Brain microvascular endothelial cell (primary cell): ENCODE measurements at regions not wholly inside any gene's neighbourhood (a gene's known extent, or its start where the extent isn't known, plus 50 kb on each side); places are given as distances from the start of the nearest gene placed in this dataset.

Source experiments
- DNase-seq: peaks from one replicate; pipeline ENCODE4 v3.0.0-alpha.2; 2020
- H3K27ac ChIP-seq: fragments of 250-450 bp; sonication (Bioruptor Pico); 2 replicates; pipeline ENCODE4 v1.5.1; 2020; ENCODE audit warnings: mild to moderate bottlenecking, moderate library complexity
- H3K27me3 ChIP-seq: fragments of 250-450 bp; sonication (Bioruptor Pico); replicated peaks from 2 replicates; pipeline ENCODE4 v1.5.1; 2020; ENCODE audit warnings: mild to moderate bottlenecking
- H3K36me3 ChIP-seq: fragments of 250-450 bp; sonication (Bioruptor Pico); replicated peaks from 2 replicates; pipeline ENCODE4 v1.5.1; 2020; ENCODE audit warnings: mild to moderate bottlenecking
- H3K4me3 ChIP-seq: 2 replicates; pipeline ENCODE4 v1.5.1; 2011; ENCODE audit warnings: low read depth, mild to moderate bottlenecking, control low read depth, low read length, moderate library complexity
- CTCF ChIP-seq: IDR thresholded peaks from 2 replicates; pipeline ENCODE4 v1.5.1; 2011; ENCODE audit warnings: low read depth, mild to moderate bottlenecking, moderate library complexity, low read length, control low read depth, inconsistent platforms; ENCODE audit errors: missing control alignments
- in situ Hi-C: cut with HindIII; loops from 2 replicates; pipeline ENCODE4 v1.10.0; 2017; ENCODE audit warnings: low sequenced_read_pairs, low pct_ligation_motif_present

GRCh38 chr1:178620584-178621475, 104.2 kb upstream of the RALGPS2 start:
- Histone ChIP-seq H3K36me3 (no peaks in the 10 kb centered on the region), H3K27ac (no peak overlapping the region), H3K4me3 (no peak overlapping the region), H3K27me3 (no peaks in the 10 kb centered on the region)
- in situ Hi-C loops, result no loop called here
- DNase-seq, result no peak
- TF ChIP-seq CTCF, result no peak

GRCh38 chr1:178621822-178622221, 103.2 kb upstream of the RALGPS2 start:
- no peak overlapping the region for H3K27ac ChIP-seq
- TF ChIP-seq CTCF, result no peak
- no peak for DNase-seq
- H3K4me3 ChIP-seq, result no peak overlapping the region
- no peaks in the 10 kb centered on the region for H3K27me3 ChIP-seq
- in situ Hi-C loops, result no loop called here
- H3K36me3 ChIP-seq, result no peaks in the 10 kb centered on the region

GRCh38 chr1:178625695-178626094, 99.3 kb upstream of the RALGPS2 start:
- H3K4me3 ChIP-seq, result no peak overlapping the region
- H3K36me3 ChIP-seq, result no peaks in the 10 kb centered on the region
- in situ Hi-C loops, result no loop called here
- H3K27me3 ChIP-seq, result no peaks in the 10 kb centered on the region
- no peak for DNase-seq
- no peak overlapping the region for H3K27ac ChIP-seq
- no peak for TF ChIP-seq CTCF

GRCh38 chr1:178627037-178627436, 98.0 kb upstream of the RALGPS2 start:
- in situ Hi-C loops, result no loop called here
- Histone ChIP-seq H3K36me3 (no peaks in the 10 kb centered on the region), H3K4me3 (no peak overlapping the region), H3K27ac (no peak overlapping the region), H3K27me3 (no peaks in the 10 kb centered on the region)
- TF ChIP-seq CTCF, result no peak
- DNase-seq, result no peak

- TF ChIP-seq CTCF, result no peak
- in situ Hi-C loops, result no loop called here
- Histone ChIP-seq H3K36me3 (no peaks in the 10 kb centered on the region), H3K27me3 (no peaks in the 10 kb centered on the region), H3K4me3 (no peak overlapping the region), H3K27ac (no peak overlapping the region)
- no peak for DNase-seq
Measured at GRCh38 chr1:178628637-178629251, 96.3 kb upstream of the RALGPS2 start.
